GM23338 (cell line): ENCODE measurements at regions not wholly inside any gene's neighbourhood (a gene's known extent, or its start where the extent isn't known, plus 50 kb on each side); places are given as distances from the start of the nearest gene placed in this dataset.

Experiments
- ATAC-seq: fragments of 200-7000 bp; cut with Tn5 transposase; 3 replicates; pipeline ENCODE4 v1.9.1; 2020
- DNase-seq: peaks from one replicate; pipeline ENCODE4 v3.0.0-alpha.2; 2015; ENCODE audit warnings: low spot score
- H2AFZ ChIP-seq: fragments of 200-600 bp; sonication (generic); 2 replicates; pipeline ENCODE4 v1.8.0; 2016; ENCODE audit warnings: antibody characterized with exemption, mild to moderate bottlenecking, moderate library complexity
- H3F3A ChIP-seq: fragments of 200-600 bp; sonication (generic); replicated peaks from 2 replicates; pipeline ENCODE4 v1.8.0; 2017; ENCODE audit warnings: antibody characterized with exemption, mixed run types, low read depth
- H3K27ac ChIP-seq: fragments of 200-600 bp; sonication (generic); 2 replicates; pipeline ENCODE4 v1.6.1; 2016; ENCODE audit warnings: low read depth
- H3K27me3 ChIP-seq: fragments of 200-600 bp; sonication (generic); 2 replicates; pipeline ENCODE4 v1.8.0; 2016; ENCODE audit warnings: mild to moderate bottlenecking, mixed run types, moderate library complexity; ENCODE audit not compliant: insufficient read depth
- H3K36me3 ChIP-seq: fragments of 200-600 bp; sonication (generic); 2 replicates; pipeline ENCODE4 v1.8.0; 2016; ENCODE audit warnings: mild to moderate bottlenecking; ENCODE audit not compliant: insufficient read depth
- H3K4me1 ChIP-seq: fragments of 200-600 bp; sonication (generic); 2 replicates; pipeline ENCODE4 v1.8.0; 2016; ENCODE audit warnings: mild to moderate bottlenecking, moderate library complexity; ENCODE audit not compliant: insufficient read depth
- H3K4me2 ChIP-seq: fragments of 200-600 bp; sonication (generic); 2 replicates; pipeline ENCODE4 v1.7.1; 2017; ENCODE audit warnings: mixed run types
- H3K4me3 ChIP-seq: fragments of 200-600 bp; sonication (generic); 2 replicates; pipeline ENCODE4 v1.6.1; 2016; ENCODE audit warnings: mixed run types
- H3K79me2 ChIP-seq: fragments of 200-600 bp; sonication (generic); replicated peaks from 2 replicates; pipeline ENCODE4 v1.8.0; 2017; ENCODE audit warnings: mild to moderate bottlenecking; ENCODE audit not compliant: insufficient read depth
- H3K9me2 ChIP-seq: fragments of 200-600 bp; sonication (generic); 2 replicates; pipeline ENCODE4 v1.8.0; 2017; ENCODE audit not compliant: insufficient read depth
- H4K20me1 ChIP-seq: fragments of 200-600 bp; sonication (generic); replicated peaks from 2 replicates; pipeline ENCODE4 v1.8.0; 2017; ENCODE audit warnings: mild to moderate bottlenecking; ENCODE audit not compliant: insufficient read depth
- H3K27ac Mint-ChIP-seq: 2 replicates; pipeline ENCODE4 v1.8.0; 2020; ENCODE audit warnings: inconsistent platforms, mild to moderate bottlenecking, moderate library complexity, mixed read lengths
- H3K27me3 Mint-ChIP-seq: 3 replicates; pipeline ENCODE4 v1.8.0; 2022; ENCODE audit warnings: low read depth, mild to moderate bottlenecking, moderate library complexity, mixed read lengths, inconsistent platforms; ENCODE audit not compliant: insufficient read depth, poor library complexity
- H3K36me3 Mint-ChIP-seq: 3 replicates; pipeline ENCODE4 v1.8.0; 2021; ENCODE audit warnings: low read depth, mild to moderate bottlenecking, inconsistent platforms, moderate library complexity, mixed read lengths
- H3K4me1 Mint-ChIP-seq: 3 replicates; pipeline ENCODE4 v1.8.0; 2020; ENCODE audit warnings: mild to moderate bottlenecking, inconsistent platforms, mixed read lengths
- H3K4me3 Mint-ChIP-seq: 3 replicates; pipeline ENCODE4 v1.8.0; 2021; ENCODE audit warnings: moderate library complexity, mild to moderate bottlenecking, inconsistent platforms, mixed read lengths
- H3K9me3 Mint-ChIP-seq: 3 replicates; pipeline ENCODE4 v1.8.0; 2020; ENCODE audit warnings: moderate library complexity, mild to moderate bottlenecking, inconsistent platforms, mixed read lengths
- CTCF ChIP-seq, 2 experiments: fragments of 200-600 bp in 1 of 2; sonication (generic) in 1 of 2; conservative IDR thresholded peaks; 2 replicates each; pipeline versions ENCODE4 v1.5.1 to v1.6.1; 2016 to 2017; ENCODE audit warnings: antibody characterized with exemption in 2 of 2, low read depth in 2 of 2, mild to moderate bottlenecking in 2 of 2, moderate library complexity in 1 of 2
- EZH2 ChIP-seq: fragments of 200-600 bp; sonication (generic); IDR thresholded peaks from one replicate; pipeline ENCODE4 v1.8.0; 2017; ENCODE audit warnings: antibody characterized with exemption, mild to moderate bottlenecking, low read depth; ENCODE audit not compliant: unreplicated experiment
- EZH2phosphoT487 ChIP-seq: fragments of 200-600 bp; sonication (generic); IDR thresholded peaks from one replicate; pipeline ENCODE4 v1.8.1; 2018; ENCODE audit warnings: antibody characterized with exemption; ENCODE audit not compliant: unreplicated experiment
- ZNF114 ChIP-seq: fragments of 250-450 bp; sonication (Bioruptor Pico); IDR thresholded peaks from 2 replicates; pipeline ENCODE4 v1.5.0; 2020; ENCODE audit warnings: mild to moderate bottlenecking, moderate library complexity
- ZNF331 ChIP-seq: fragments of 250-450 bp; sonication (Bioruptor Pico); IDR thresholded peaks from 2 replicates; pipeline ENCODE4 v1.5.0; 2020; ENCODE audit warnings: low read depth, mild to moderate bottlenecking, moderate library complexity
- ZNF462 ChIP-seq: fragments of 250-450 bp; sonication (Bioruptor Pico); IDR thresholded peaks from 2 replicates; pipeline ENCODE4 v1.5.0; 2020; ENCODE audit warnings: mild to moderate bottlenecking, moderate library complexity

- TF ChIP-seq ZNF462 (CRISPR knock-in tag) (no peak), EZH2phosphoT487 (no peak)
These were observed 204.6 kb upstream of the CSF3R start (continued) for GRCh38 chr1:36687312-36687711.

- H3K4me1 Mint-ChIP-seq = peaks cover 2% of the 10 kb centered on the region; the same call in 1 of the 3 replicates
- no peaks in the 10 kb centered on the region for H3K36me3 Mint-ChIP-seq
- DNase-seq = no peak
- peaks cover 3% of the 10 kb centered on the region; the same call in 1 of the 3 replicates for H3K9me3 Mint-ChIP-seq
- H4K20me1 ChIP-seq = no peaks in the 10 kb centered on the region
- H3K36me3 ChIP-seq = no peaks in the 10 kb centered on the region
- H3K4me3 ChIP-seq = no peak overlapping the region
- no peaks in the 10 kb centered on the region; the same call in 1 of the 2 replicates for H3K9me2 ChIP-seq
- H3K27ac ChIP-seq = no peak overlapping the region
- H3K79me2 ChIP-seq = no peaks in the 10 kb centered on the region
- no peak overlapping the region for H3K27ac Mint-ChIP-seq
- ATAC-seq = no peak
- no peak overlapping the region for H3K4me2 ChIP-seq
- no peaks in the 10 kb centered on the region for H3F3A ChIP-seq
- peaks cover 10% of the 10 kb centered on the region; the same call in 1 of the 2 replicates for H3K4me1 ChIP-seq
- H3K4me3 Mint-ChIP-seq = no peak overlapping the region
- H2AFZ ChIP-seq = no peak overlapping the region
- H3K27me3 Mint-ChIP-seq = peaks cover 5% of the 10 kb centered on the region
- no peaks in the 10 kb centered on the region for H3K27me3 ChIP-seq
- TF ChIP-seq EZH2 = no peak
- TF ChIP-seq ZNF114 (CRISPR knock-in tag) = no peak
- no peak for TF ChIP-seq ZNF331 (CRISPR knock-in tag)
- no peak for TF ChIP-seq ZNF462 (CRISPR knock-in tag)
- TF ChIP-seq CTCF (conservative IDR thresholded peaks at IDR 0.05; ENCODE audit: low read depth in 2 of 2) = no peak
These were observed 193.3 kb upstream of the CSF3R start for GRCh38 chr1:36675931-36676562.
